OCI-LY3 (cell line): ENCODE measurements at regions not wholly inside any gene's neighbourhood (a gene's known extent, or its start where the extent isn't known, plus 50 kb on each side); places are given as distances from the start of the nearest gene placed in this dataset.

Experiments used
- CTCF ChIP-seq: fragments of 200-600, 300-600 bp; sonication (generic); IDR thresholded peaks from 2 replicates; pipeline ENCODE4 v1.5.1; 2014; ENCODE audit warnings: antibody characterized with exemption, low read length, low read depth
- EZH2phosphoT487 ChIP-seq: fragments of 200-600 bp; shearing (Covaris generic); IDR thresholded peaks from 2 replicates; pipeline ENCODE4 v1.6.1; 2018; ENCODE audit warnings: antibody characterized with exemption, mixed run types, low read depth

DNA sequence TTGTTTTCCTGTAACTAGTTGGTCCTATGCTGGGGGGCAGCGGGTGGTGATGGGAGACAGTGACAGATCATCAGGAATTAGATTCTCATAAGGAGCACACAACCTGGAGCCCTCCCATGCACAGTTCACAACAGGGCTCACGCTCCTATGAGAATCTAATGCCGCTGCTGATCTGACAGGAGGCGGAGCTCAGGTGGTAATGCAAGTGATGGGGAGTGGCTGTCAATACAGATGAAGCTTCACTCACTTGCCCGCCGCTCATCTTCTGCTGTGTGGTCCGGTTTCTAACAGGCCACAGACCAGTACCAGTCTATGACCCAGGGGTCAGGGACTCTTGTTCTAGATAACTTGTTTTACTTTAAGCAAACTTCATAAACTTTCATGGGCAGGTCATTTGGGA, 205.3 kb upstream of the SLC14A2 start:
- TF ChIP-seq CTCF (no peak), EZH2phosphoT487 (no peak)
